Skeletal muscle satellite cell (primary cell): ENCODE measurements at regions not wholly inside any gene's neighbourhood (a gene's known extent, or its start where the extent isn't known, plus 50 kb on each side); places are given as distances from the start of the nearest gene placed in this dataset.

Experiments used
- H3K27me3 ChIP-seq: 2 replicates; pipeline ENCODE4 v1.7.0; 2013; ENCODE audit warnings: low read length; ENCODE audit not compliant: control insufficient read depth, insufficient read depth
- H3K36me3 ChIP-seq: 2 replicates; pipeline ENCODE4 v1.7.0; 2013; ENCODE audit warnings: mild to moderate bottlenecking, control low read depth, low read length; ENCODE audit not compliant: insufficient read depth
- H3K4me1 ChIP-seq: 2 replicates; pipeline ENCODE4 v1.7.0; 2013; ENCODE audit warnings: low read length; ENCODE audit not compliant: control insufficient read depth, insufficient read depth
- H3K4me2 ChIP-seq: 2 replicates; pipeline ENCODE4 v1.7.0; 2013; ENCODE audit warnings: mild to moderate bottlenecking, low read length
- H3K4me3 ChIP-seq: 2 replicates; pipeline ENCODE4 v1.7.0; 2013; ENCODE audit warnings: low read length
- H3K9ac ChIP-seq: 2 replicates; pipeline ENCODE4 v1.7.0; 2013; ENCODE audit warnings: mild to moderate bottlenecking, low read depth, low read length, moderate library complexity
- H3K9me3 ChIP-seq: replicated peaks from 2 replicates; pipeline ENCODE4 v1.7.0; 2013; ENCODE audit warnings: mild to moderate bottlenecking, control low read depth, low read length

DNA sequence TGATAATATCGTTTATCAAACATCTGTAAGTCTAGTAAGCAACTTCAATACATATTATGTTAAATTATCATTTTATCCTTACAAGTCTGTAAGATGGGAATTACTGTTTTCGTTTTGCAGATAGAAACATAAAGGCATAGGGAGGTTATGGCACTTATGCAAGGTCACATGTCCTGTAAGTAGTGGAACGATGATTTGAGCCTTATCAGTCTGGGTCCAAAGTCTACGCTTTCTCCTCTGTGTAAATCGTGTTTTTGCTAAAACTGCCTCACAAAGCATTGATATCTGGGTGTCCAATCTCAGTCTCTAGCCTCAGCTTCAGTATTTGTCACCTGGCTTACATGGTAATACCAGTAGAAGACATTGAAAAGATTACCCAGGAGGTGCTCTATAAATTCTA lies 174.9 kb upstream of the RASSF8 start:
- Histone ChIP-seq H3K36me3 (no peaks in the 10 kb centered on the region), H3K4me1 (no peaks in the 10 kb centered on the region), H3K27me3 (no peaks in the 10 kb centered on the region), H3K9me3 (no peaks in the 10 kb centered on the region), H3K4me2 (no peak overlapping the region), H3K9ac (no peak overlapping the region), H3K4me3 (no peak overlapping the region)

DNA sequence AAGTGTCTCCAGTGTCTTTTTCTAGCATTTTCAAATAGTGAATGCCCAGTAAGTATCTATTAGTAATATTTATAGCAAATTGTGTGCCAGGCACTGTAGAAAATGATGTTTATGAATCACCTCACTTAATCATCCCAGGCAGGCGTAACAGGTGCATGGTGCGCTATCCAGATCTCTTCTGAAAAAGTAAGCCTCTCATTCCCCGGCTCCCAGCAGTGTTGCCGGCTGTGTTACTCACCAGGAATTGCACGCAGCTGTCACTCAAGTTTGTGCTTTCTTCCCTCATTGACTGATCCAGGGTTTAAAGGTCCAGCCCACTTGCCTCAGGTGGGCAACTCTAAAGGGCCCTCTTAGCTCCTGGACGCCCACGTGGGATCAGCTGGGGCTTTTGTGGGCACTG lies 173.8 kb upstream of the RASSF8 start:
- Histone ChIP-seq H3K4me3 (no peak overlapping the region), H3K36me3 (no peaks in the 10 kb centered on the region), H3K9me3 (no peaks in the 10 kb centered on the region), H3K9ac (no peak overlapping the region), H3K4me2 (no peak overlapping the region), H3K27me3 (no peaks in the 10 kb centered on the region), H3K4me1 (no peaks in the 10 kb centered on the region)

DNA sequence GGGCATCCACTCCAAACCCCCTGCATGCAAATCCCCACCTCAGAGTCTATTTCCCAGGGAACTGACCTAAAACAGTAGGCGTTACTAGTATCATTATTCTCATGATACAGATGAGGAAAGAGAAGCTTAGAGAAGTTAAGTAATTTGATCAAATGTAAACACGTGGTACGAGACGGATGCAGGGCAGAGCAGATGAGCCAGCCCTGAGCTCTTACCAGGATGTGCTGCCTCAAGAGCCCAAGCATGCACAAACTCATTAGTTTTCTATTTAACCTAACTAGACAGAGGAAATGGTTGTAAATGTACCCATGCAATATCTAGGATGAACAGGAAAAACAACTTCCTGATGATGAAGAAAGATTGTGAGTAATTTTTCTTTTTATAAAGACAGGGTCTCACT lies 173.3 kb upstream of the RASSF8 start:
- Histone ChIP-seq H3K9me3 (no peaks in the 10 kb centered on the region), H3K4me3 (no peak overlapping the region), H3K36me3 (no peaks in the 10 kb centered on the region), H3K9ac (no peak overlapping the region), H3K4me2 (no peak overlapping the region), H3K27me3 (no peaks in the 10 kb centered on the region), H3K4me1 (no peaks in the 10 kb centered on the region)

DNA sequence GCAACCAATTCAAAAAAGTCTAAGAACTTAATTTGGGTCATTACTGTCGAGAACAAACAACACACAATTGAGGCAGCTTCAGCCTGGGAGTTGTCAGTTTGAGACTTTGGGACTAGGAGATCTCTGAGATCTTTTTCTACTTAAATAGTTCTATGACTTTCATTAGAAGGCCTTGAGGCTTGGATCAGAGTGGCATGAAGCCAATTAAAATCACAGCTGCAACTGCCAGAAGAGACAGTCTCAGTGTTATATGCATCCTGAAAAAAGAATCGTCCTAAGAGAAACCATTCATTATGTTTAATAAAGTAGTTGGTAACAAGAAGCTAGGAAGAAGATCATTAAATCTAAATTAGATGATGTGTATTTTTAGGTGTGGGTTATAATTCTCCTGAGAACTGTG lies 170.8 kb upstream of the RASSF8 start:
- Histone ChIP-seq H3K27me3 (no peaks in the 10 kb centered on the region), H3K4me1 (no peaks in the 10 kb centered on the region), H3K4me2 (no peak overlapping the region), H3K9me3 (no peaks in the 10 kb centered on the region), H3K9ac (no peak overlapping the region), H3K4me3 (no peak overlapping the region), H3K36me3 (no peaks in the 10 kb centered on the region)

DNA sequence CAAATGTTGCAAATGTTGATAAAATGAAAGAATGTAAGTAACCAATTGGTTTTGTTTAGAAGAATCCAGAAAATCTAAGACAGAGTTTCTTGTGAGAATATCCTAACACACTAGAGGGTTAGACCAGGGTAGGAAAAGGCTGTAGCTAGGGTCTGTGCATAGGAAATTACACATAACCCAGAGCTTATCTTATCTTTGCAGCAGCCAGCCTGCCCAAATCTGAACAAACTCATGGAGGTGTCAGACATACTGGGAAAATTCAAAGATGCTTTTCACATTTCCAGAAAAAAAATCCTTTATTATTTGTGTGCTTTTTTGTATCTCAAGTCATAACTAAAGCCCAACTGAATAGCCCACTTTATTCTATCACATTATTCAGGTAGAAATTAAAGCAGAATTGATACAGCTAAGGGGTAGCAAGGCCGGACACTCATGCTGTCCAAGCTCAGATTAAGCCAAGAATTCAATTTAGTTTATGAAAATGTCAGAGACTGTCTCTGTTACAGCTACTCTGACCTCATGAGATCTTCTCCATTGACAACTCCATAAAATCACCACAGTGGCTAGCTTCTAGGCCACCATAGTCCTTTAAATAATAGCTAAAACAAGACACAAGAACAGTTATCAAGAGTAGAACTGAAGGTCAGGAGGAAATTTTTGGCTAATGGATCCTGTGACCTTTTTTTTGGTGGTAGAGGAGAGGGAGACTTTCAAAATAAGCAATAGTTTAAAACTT lies 169.6 kb upstream of the RASSF8 start:
- no peak overlapping the region for H3K9ac ChIP-seq
- no peaks in the 10 kb centered on the region for H3K27me3 ChIP-seq
- no peaks in the 10 kb centered on the region for H3K36me3 ChIP-seq
- H3K9me3 ChIP-seq: no peaks in the 10 kb centered on the region
- H3K4me3 ChIP-seq: no peak overlapping the region
- H3K4me1 ChIP-seq: no peaks in the 10 kb centered on the region
- H3K4me2 ChIP-seq: no peak overlapping the region

DNA sequence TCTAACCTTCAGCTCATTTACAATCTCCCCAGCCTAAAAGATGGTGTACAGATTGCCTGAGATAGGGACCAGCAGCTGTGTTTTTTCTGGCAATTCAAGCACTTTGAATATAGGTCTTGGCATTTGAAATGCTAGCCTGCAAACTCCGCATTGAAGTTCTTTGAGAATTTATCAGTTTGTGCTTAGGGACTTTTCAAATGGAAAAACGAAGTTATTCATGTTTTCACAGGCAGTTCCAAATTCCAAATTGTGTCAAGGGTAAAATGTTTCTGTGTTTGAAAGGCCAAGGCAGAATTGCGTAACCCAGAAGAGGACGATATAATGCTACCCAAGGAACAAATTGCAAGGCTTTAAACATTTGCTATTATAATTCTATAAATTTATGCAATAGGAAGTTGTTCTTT lies 168.9 kb upstream of the RASSF8 start:
- Histone ChIP-seq H3K4me3 (no peak overlapping the region), H3K9ac (no peak overlapping the region), H3K36me3 (no peaks in the 10 kb centered on the region)

DNA sequence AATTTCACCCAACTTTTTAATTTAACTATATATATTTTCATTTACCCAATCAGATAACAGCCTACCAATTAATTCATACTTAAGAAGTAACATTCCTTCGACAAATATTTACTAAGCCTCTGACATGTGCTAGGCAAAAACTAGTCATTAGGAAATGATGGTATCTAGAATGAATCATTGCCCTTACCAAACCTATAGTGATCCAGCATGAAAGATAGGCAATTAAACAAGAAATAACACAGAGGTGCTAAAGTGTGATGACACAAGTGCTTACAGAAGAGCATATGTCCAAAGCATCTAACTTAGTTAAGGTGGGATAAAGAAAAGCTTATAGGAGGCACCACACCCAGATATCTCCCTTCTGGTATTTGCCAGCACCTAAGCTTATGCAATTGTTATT lies 166.5 kb upstream of the RASSF8 start:
- Histone ChIP-seq H3K9me3 (no peaks in the 10 kb centered on the region), H3K4me1 (peaks cover 20% of the 10 kb centered on the region), H3K36me3 (no peaks in the 10 kb centered on the region), H3K27me3 (no peaks in the 10 kb centered on the region), H3K9ac (no peak overlapping the region), H3K4me2 (no peak overlapping the region), H3K4me3 (no peak overlapping the region)

More for the DNA sequence above, 168.9 kb upstream of the RASSF8 start:
- Histone ChIP-seq H3K4me1 (peaks cover 6% of the 10 kb centered on the region), H3K4me2 (no peak overlapping the region), H3K9me3 (no peaks in the 10 kb centered on the region), H3K27me3 (no peaks in the 10 kb centered on the region)

DNA sequence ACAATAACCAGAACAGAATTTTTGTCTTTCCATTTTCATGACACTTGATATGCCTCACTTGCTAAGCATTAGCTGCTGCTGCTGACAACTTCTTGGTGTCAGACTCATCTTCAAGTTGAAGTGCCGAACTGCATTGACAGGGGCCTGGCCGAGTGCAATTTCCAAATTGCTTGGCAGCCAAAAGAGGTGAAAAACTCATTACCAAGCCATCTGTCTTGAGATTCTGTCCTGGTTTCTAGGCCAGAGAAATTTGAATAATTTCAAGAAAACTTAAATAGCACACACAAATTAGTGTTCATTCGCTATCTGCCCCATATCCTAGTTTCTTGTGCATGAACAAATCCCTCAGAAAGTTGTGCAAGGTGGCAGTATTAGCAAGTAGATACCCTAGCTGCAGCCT lies 165.3 kb upstream of the RASSF8 start:
- H3K4me2 ChIP-seq: no peak overlapping the region
- H3K36me3 ChIP-seq: no peaks in the 10 kb centered on the region
- no peak overlapping the region for H3K4me3 ChIP-seq
- H3K27me3 ChIP-seq: no peaks in the 10 kb centered on the region
- H3K4me1 ChIP-seq: peaks cover 20% of the 10 kb centered on the region
- no peak overlapping the region for H3K9ac ChIP-seq
- no peaks in the 10 kb centered on the region for H3K9me3 ChIP-seq

DNA sequence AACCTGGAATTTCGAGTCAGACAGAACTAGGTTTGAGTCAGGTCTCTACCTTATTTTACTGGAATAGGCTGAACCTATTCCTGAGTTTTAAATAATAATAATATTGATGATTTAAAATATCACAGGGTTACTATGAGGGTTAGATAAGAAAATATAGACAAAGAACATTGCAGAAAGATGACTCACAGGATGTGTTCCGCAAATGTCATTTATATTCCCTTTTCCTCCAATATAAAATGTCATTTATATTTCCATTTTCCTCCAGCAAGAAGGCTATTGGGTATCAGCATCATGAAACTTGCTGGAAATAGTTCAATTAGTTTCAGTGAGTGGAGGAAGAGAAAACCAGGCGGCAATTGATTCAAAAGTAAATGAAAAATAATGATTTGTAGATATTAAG lies 163.9 kb upstream of the RASSF8 start:
- H3K36me3 ChIP-seq: no peaks in the 10 kb centered on the region
- H3K4me2 ChIP-seq: no peak overlapping the region
- no peaks in the 10 kb centered on the region for H3K27me3 ChIP-seq
- H3K9ac ChIP-seq: no peak overlapping the region
- peaks cover 20% of the 10 kb centered on the region for H3K4me1 ChIP-seq
- H3K9me3 ChIP-seq: no peaks in the 10 kb centered on the region
- H3K4me3 ChIP-seq: no peak overlapping the region

DNA sequence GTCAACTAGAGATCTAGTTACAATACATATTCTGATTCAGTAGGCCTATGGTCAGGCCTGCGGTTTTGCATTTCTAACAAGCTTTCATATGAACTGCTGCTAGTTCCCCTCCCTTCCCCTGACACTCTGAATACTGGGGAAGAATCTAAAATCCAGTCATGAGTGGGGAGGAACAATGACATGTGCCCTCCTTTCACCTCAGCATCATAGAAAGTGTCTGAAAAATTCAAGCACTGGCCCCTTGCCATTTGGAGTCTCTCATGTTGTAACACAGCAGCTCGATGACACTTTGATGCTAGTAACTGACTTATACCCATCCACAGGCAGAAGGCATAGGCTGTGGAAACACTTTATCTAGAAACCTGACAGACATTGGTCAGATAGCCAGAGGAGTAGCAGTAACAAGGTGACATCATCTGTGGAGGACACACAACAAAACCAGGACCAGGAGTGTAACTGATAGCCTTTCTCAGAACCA lies 161.9 kb upstream of the RASSF8 start:
- Histone ChIP-seq H3K27me3 (no peaks in the 10 kb centered on the region), H3K4me3 (no peak overlapping the region), H3K9me3 (no peaks in the 10 kb centered on the region), H3K4me2 (no peak overlapping the region), H3K36me3 (no peaks in the 10 kb centered on the region), H3K4me1 (peaks cover 25% of the 10 kb centered on the region), H3K9ac (no peak overlapping the region)

DNA sequence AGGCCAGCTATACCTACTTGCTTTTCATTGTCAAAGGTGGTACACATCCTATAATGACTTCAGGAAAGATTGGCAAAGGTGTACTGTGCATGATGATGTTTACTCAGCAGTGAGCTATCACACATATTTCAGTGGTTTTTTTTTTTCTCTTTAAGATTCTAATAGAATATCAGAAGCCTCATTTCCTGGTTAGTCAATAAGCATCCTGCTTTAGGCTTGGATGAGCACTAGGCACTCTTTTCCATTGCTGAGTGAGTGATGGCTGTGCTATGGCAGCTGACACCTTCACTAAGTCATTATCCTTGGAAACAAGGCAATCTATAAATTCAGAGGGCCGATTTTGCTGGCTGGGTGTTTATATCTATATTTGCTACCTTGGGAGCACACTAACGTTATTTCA lies 161.1 kb upstream of the RASSF8 start:
- no peak overlapping the region for H3K9ac ChIP-seq
- H3K9me3 ChIP-seq: no peaks in the 10 kb centered on the region
- no peak overlapping the region for H3K4me3 ChIP-seq
- H3K4me2 ChIP-seq: no peak overlapping the region
- peaks cover 25% of the 10 kb centered on the region for H3K4me1 ChIP-seq
- H3K36me3 ChIP-seq: no peaks in the 10 kb centered on the region
- H3K27me3 ChIP-seq: no peaks in the 10 kb centered on the region

DNA sequence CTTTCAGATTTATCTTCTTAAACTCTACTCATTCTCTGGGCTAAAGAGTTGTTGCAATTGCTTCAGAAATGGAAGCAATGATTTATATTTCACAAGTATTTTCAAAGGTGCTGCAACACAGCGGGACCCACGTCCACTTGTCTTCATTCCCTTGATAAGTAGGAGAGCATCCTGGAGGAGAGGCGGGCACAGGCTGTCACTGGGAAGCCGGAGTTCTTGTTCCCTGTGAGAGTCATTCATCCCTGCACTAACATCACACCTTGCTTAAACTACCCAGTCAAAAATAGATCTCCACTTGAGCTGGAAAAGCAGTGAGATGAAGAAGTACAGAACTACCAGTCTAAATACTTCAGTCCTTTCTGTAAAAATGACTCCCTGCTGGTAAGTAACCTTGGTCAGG lies 160.5 kb upstream of the RASSF8 start:
- Histone ChIP-seq H3K4me1 (peaks cover 25% of the 10 kb centered on the region), H3K9me3 (no peaks in the 10 kb centered on the region), H3K9ac (no peak overlapping the region), H3K4me3 (no peak overlapping the region), H3K4me2 (no peak overlapping the region), H3K36me3 (no peaks in the 10 kb centered on the region), H3K27me3 (no peaks in the 10 kb centered on the region)
